Ishikawa (cell line): ENCODE measurements at regions not wholly inside any gene's neighbourhood (a gene's known extent, or its start where the extent isn't known, plus 50 kb on each side); places are given as distances from the start of the nearest gene placed in this dataset.

ENCODE experiments used
- CEBPB ChIP-seq: IDR thresholded peaks from 2 replicates; pipeline ENCODE4 v1.6.1; 2012
- CREB1 ChIP-seq: IDR thresholded peaks from 2 replicates; pipeline ENCODE4 v1.6.1; 2012; ENCODE audit warnings: low read depth
- EGR1 ChIP-seq: IDR thresholded peaks from 2 replicates; pipeline ENCODE4 v1.6.1; 2012
- EP300 ChIP-seq: IDR thresholded peaks from 2 replicates; pipeline ENCODE4 v1.6.1; 2012; ENCODE audit warnings: borderline replicate concordance
- NFIC ChIP-seq: IDR thresholded peaks from 2 replicates; pipeline ENCODE4 v1.6.1; 2012
- REST ChIP-seq: IDR thresholded peaks from 2 replicates; pipeline ENCODE4 v1.6.1; 2012; ENCODE audit warnings: low read depth, mild to moderate bottlenecking
- TAF1 ChIP-seq: IDR thresholded peaks from 2 replicates; pipeline ENCODE4 v1.6.1; 2012; ENCODE audit warnings: low read depth, mild to moderate bottlenecking
- TEAD4 ChIP-seq: IDR thresholded peaks from 2 replicates; pipeline ENCODE4 v1.6.1; 2012
- TF ChIP-seq, protein P1 (sequence below): IDR thresholded peaks from 2 replicates; pipeline ENCODE4 v1.6.1; 2012

DNA sequence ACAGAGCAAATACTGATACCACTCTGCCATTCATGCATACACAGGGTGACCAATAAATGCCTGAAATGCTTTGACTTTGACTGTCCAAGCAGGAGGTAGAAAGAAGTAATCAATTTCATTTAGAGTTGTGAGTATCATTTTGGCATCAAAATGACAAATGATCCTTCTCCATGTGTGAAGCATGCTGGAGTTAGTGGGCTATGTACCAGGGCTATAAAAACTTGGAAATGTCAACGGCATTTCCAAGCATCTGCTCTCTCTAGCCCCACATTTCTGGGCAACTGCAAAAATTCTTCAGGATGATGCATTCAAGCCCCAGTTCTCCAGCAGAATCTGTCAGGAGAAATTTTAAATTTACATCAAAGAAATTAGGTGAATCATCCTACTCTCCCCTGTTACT, 208.4 kb upstream of the PTBP2 start:
- TF ChIP-seq EGR1: no peak
- no peak for TF ChIP-seq REST
- no peak for TF ChIP-seq EP300
- TF ChIP-seq NFIC: no peak
- TF ChIP-seq CEBPB: no peak
- no peak for TF ChIP-seq TAF1
- TF ChIP-seq, protein P1, sequence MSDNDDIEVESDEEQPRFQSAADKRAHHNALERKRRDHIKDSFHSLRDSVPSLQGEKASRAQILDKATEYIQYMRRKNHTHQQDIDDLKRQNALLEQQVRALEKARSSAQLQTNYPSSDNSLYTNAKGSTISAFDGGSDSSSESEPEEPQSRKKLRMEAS: no peak
- TF ChIP-seq CREB1: no peak
- no peak for TF ChIP-seq TEAD4
